Smooth muscle cell (in vitro differentiated cells): ENCODE measurements at regions not wholly inside any gene's neighbourhood (a gene's known extent, or its start where the extent isn't known, plus 50 kb on each side); places are given as distances from the start of the nearest gene placed in this dataset.

Experiments used
- DNase-seq: peaks from one replicate; lab custom pipeline; 2025; ENCODE audit not compliant: unreplicated experiment; lab: John Stamatoyannopoulos, UW
- H2AFZ ChIP-seq: fragments of 200-600 bp; sonication (generic); 2 replicates; pipeline ENCODE4 v1.6.0; 2016; ENCODE audit warnings: antibody characterized with exemption, low read depth, mild to moderate bottlenecking
- H3F3A ChIP-seq: fragments of 200-600 bp; sonication (generic); 2 replicates; pipeline ENCODE4 v1.6.0; 2017; ENCODE audit warnings: antibody characterized with exemption, low read depth
- H3K27ac ChIP-seq: fragments of 200-600 bp; sonication (generic); 2 replicates; pipeline ENCODE4 v1.5.1; 2016; ENCODE audit warnings: low read depth, mild to moderate bottlenecking
- H3K27me3 ChIP-seq: fragments of 200-600 bp; sonication (generic); 2 replicates; pipeline ENCODE4 v1.6.1; 2016; ENCODE audit warnings: low read depth, mild to moderate bottlenecking
- H3K36me3 ChIP-seq: fragments of 200-600 bp; sonication (generic); 2 replicates; pipeline ENCODE4 v1.5.1; 2016; ENCODE audit warnings: low read depth
- H3K4me1 ChIP-seq: fragments of 200-600 bp; sonication (generic); 2 replicates; pipeline ENCODE4 v1.5.1; 2016; ENCODE audit warnings: low read depth
- H3K4me2 ChIP-seq: fragments of 200-600 bp; sonication (generic); 2 replicates; pipeline ENCODE4 v1.6.0; 2016; ENCODE audit warnings: mild to moderate bottlenecking
- H3K4me3 ChIP-seq: fragments of 200-600 bp; sonication (generic); 2 replicates; pipeline ENCODE4 v1.5.1; 2016; ENCODE audit warnings: mild to moderate bottlenecking
- H3K79me2 ChIP-seq: fragments of 200-600 bp; sonication (generic); 2 replicates; pipeline ENCODE4 v1.6.0; 2016; ENCODE audit warnings: low read depth, mild to moderate bottlenecking
- H3K9ac ChIP-seq: fragments of 200-600 bp; sonication (generic); 2 replicates; pipeline ENCODE4 v1.6.0; 2016; ENCODE audit warnings: low read depth
- H3K9me3 ChIP-seq: fragments of 200-600 bp; sonication (generic); replicated peaks from 2 replicates; pipeline ENCODE4 v1.5.1; 2016; ENCODE audit warnings: low read depth
- H4K20me1 ChIP-seq: fragments of 200-600 bp; sonication (generic); 2 replicates; pipeline ENCODE4 v1.6.0; 2016; ENCODE audit warnings: low read depth
- CTCF ChIP-seq: fragments of 200-600 bp; sonication (generic); IDR thresholded peaks from 2 replicates; pipeline ENCODE4 v1.5.1; 2017; ENCODE audit warnings: borderline replicate concordance, mild to moderate bottlenecking, antibody characterized with exemption; ENCODE audit not compliant: insufficient read depth, poor library complexity, severe bottlenecking
- WGBS: methylation state at CpG from one replicate; pipeline ENCODE4 v1.1.7; 2016; ENCODE audit warnings: low lambda C conversion rate; 5-methylcytosine and 5-hydroxymethylcytosine counted together

GRCh38 chr5:19322716-19323485 lies 665.1 kb downstream of the CDH18 start:
- H3K27ac ChIP-seq, result peak overlapping the region; percentile 68

GRCh38 chr5:19334278-19334677 lies 653.7 kb downstream of the CDH18 start:
- Histone ChIP-seq H3K36me3 (no peaks in the 10 kb centered on the region), H4K20me1 (no peaks in the 10 kb centered on the region), H3F3A (no peaks in the 10 kb centered on the region), H3K79me2 (no peaks in the 10 kb centered on the region), H3K4me2 (no peak overlapping the region), H3K27me3 (no peaks in the 10 kb centered on the region), H3K9ac (no peak overlapping the region), H3K4me1 (no peaks in the 10 kb centered on the region), H2AFZ (no peak overlapping the region), H3K9me3 (no peaks in the 10 kb centered on the region), H3K27ac (no peak overlapping the region), H3K4me3 (no peak overlapping the region)
- no peak for TF ChIP-seq CTCF
- DNase-seq, result no peak
- 78% methylated on average over 6 of the region's 6 CpGs for whole genome bisulfite sequencing

More at GRCh38 chr5:19322716-19323485, 665.1 kb downstream of the CDH18 start:
- Histone ChIP-seq H3K36me3 (no peaks in the 10 kb centered on the region), H3F3A (no peaks in the 10 kb centered on the region), H3K79me2 (no peaks in the 10 kb centered on the region), H4K20me1 (no peaks in the 10 kb centered on the region), H3K4me2 (peak overlapping the region; percentile 26), H3K9ac (no peak overlapping the region), H3K4me3 (no peak overlapping the region), H3K9me3 (no peaks in the 10 kb centered on the region), H2AFZ (peak overlapping the region; percentile 73), H3K4me1 (no peaks in the 10 kb centered on the region), H3K27me3 (no peaks in the 10 kb centered on the region)
- 66% methylated on average over 4 of the region's 4 CpGs for WGBS
- no peak for DNase-seq
- no peak for TF ChIP-seq CTCF

- no peak for TF ChIP-seq CTCF
- Histone ChIP-seq H3K27me3 (no peaks in the 10 kb centered on the region), H3F3A (no peaks in the 10 kb centered on the region), H2AFZ (no peak overlapping the region), H3K27ac (no peak overlapping the region), H3K36me3 (no peaks in the 10 kb centered on the region), H3K4me1 (no peaks in the 10 kb centered on the region), H3K9ac (no peak overlapping the region), H3K79me2 (no peaks in the 10 kb centered on the region), H3K9me3 (no peaks in the 10 kb centered on the region), H4K20me1 (no peaks in the 10 kb centered on the region), H3K4me2 (no peak overlapping the region), H3K4me3 (no peak overlapping the region)
- WGBS, result 75% methylated on average over 1 of the region's 1 CpG
- no peak for DNase-seq
These were observed 645.1 kb downstream of the CDH18 start for GRCh38 chr5:19342942-19343341.

- Histone ChIP-seq H3K79me2 (no peaks in the 10 kb centered on the region), H3K4me3 (no peak overlapping the region), H2AFZ (no peak overlapping the region), H3K36me3 (no peaks in the 10 kb centered on the region), H3K4me1 (no peaks in the 10 kb centered on the region), H3K4me2 (no peak overlapping the region), H3K27me3 (no peaks in the 10 kb centered on the region), H3F3A (no peaks in the 10 kb centered on the region), H3K9ac (no peak overlapping the region), H3K27ac (no peak overlapping the region), H4K20me1 (no peaks in the 10 kb centered on the region), H3K9me3 (no peaks in the 10 kb centered on the region)
- 94% methylated on average over 7 of the region's 7 CpGs for WGBS
- no peak for TF ChIP-seq CTCF
- no peak for DNase-seq
These were observed 635.9 kb downstream of the CDH18 start for GRCh38 chr5:19352120-19352519.
